ENCODE measurements at regions not wholly inside any gene's neighbourhood (a gene's known extent, or its start where the extent isn't known, plus 50 kb on each side); places are given as distances from the start of the nearest gene placed in this dataset.

DNA sequence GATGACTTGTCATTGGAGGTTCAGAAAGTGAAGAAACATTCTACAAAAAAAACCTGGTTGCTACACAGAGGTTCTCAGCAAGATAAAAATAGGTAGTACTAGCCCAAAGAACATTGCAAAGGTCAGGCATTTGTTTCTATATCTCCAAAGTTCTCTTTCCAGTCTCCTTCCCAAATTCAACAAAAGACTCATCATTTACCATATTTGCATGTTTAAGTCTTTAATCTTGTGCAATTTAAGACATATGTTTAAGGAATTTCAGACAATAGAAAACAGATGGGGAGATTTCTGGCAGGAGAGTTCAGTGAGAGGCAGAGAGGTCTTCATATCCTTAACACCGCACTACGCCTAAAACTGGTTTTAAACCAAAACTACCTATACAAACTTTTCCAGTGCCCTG, 173.8 kb upstream of the THBS1 start:
- TF ChIP-seq EZH2phosphoT487 (IDR thresholded peaks at IDR 0.05; ENCODE audit: insufficient read depth, low read depth) (no peak), EZH2 (IDR thresholded peaks at IDR 0.05; ENCODE audit: insufficient read depth, poor library complexity, severe bottlenecking) (no peak)
